ENCODE measurements at regions not wholly inside any gene's neighbourhood (a gene's known extent, or its start where the extent isn't known, plus 50 kb on each side); places are given as distances from the start of the nearest gene placed in this dataset.

GRCh38 chr1:217270101-217270500 lies 360.8 kb downstream of the GPATCH2 start:
- no peak overlapping the region for H3K4me3 ChIP-seq
- intact Hi-C loops (cut with DNase I) = no loop called here
- no peaks in the 10 kb centered on the region for H3K36me3 ChIP-seq
- 30 to 38% methylated on average over 4 of the region's 4 CpGs for WGBS, 2 donors
- H3K4me1 ChIP-seq = no peaks in the 10 kb centered on the region
- no peaks in the 10 kb centered on the region for H3K27me3 ChIP-seq
- no peak overlapping the region for H3K27ac ChIP-seq
- no peaks in the 10 kb centered on the region for H3K9me3 ChIP-seq
- no peak for TF ChIP-seq CTCF (IDR thresholded peaks at IDR 0.05)
- no peak for TF ChIP-seq POLR2A (IDR thresholded peaks at IDR 0.05)
- no peak for DNase-seq

- Histone ChIP-seq H3K4me3 (no peak overlapping the region), H3K27ac (no peak overlapping the region), H3K27me3 (no peaks in the 10 kb centered on the region), H3K36me3 (no peaks in the 10 kb centered on the region), H3K4me1 (no peaks in the 10 kb centered on the region), H3K9me3 (no peaks in the 10 kb centered on the region)
- TF ChIP-seq POLR2A (IDR thresholded peaks at IDR 0.05) = no peak
- TF ChIP-seq CTCF (IDR thresholded peaks at IDR 0.05) = no peak
- 57 to 70% methylated on average over 5 of the region's 5 CpGs for WGBS, 2 donors
- intact Hi-C loops (cut with DNase I) = no loop called here
- DNase-seq = no peak
Observed at GRCh38 chr1:217268058-217268457, 362.8 kb downstream of the GPATCH2 start.

- intact Hi-C loops (cut with DNase I) = no loop called here
- H3K9me3 ChIP-seq = no peaks in the 10 kb centered on the region
- H3K27me3 ChIP-seq = peaks cover 0 to 3% (median 0%) of the 10 kb centered on the region in 4 donors
- no peak overlapping the region for H3K4me3 ChIP-seq
- WGBS, 2 donors = 62 to 65% methylated on average over 2 of the region's 2 CpGs
- no peaks in the 10 kb centered on the region for H3K36me3 ChIP-seq
- DNase-seq = no peak
- no peak overlapping the region for H3K27ac ChIP-seq
- TF ChIP-seq POLR2A (IDR thresholded peaks at IDR 0.05) = no peak
- TF ChIP-seq CTCF (IDR thresholded peaks at IDR 0.05) = no peak
- H3K4me1 ChIP-seq = no peaks in the 10 kb centered on the region
Observed at GRCh38 chr1:217261636-217262035, 369.3 kb downstream of the GPATCH2 start.

GRCh38 chr1:217260676-217261075 lies 370.2 kb downstream of the GPATCH2 start:
- no peak overlapping the region for H3K4me3 ChIP-seq
- peaks cover 0 to 5% (median 0%) of the 10 kb centered on the region in 4 donors for H3K27me3 ChIP-seq
- DNase-seq = no peak
- intact Hi-C loops (cut with DNase I) = no loop called here
- H3K9me3 ChIP-seq = no peaks in the 10 kb centered on the region
- no peak overlapping the region for H3K27ac ChIP-seq
- H3K4me1 ChIP-seq = no peaks in the 10 kb centered on the region
- no peaks in the 10 kb centered on the region for H3K36me3 ChIP-seq
- 67 to 83% methylated on average over 1 of the region's 1 CpG for WGBS, 2 donors
- TF ChIP-seq POLR2A (IDR thresholded peaks at IDR 0.05) (no peak), CTCF (IDR thresholded peaks at IDR 0.05) (no peak)

GRCh38 chr1:217253985-217254384 lies 376.9 kb downstream of the GPATCH2 start:
- no peak for DNase-seq
- TF ChIP-seq POLR2A (IDR thresholded peaks at IDR 0.05) (no peak), CTCF (IDR thresholded peaks at IDR 0.05) (no peak)
- no peaks in the 10 kb centered on the region for H3K36me3 ChIP-seq
- H3K4me3 ChIP-seq = no peak overlapping the region
- intact Hi-C loops (cut with DNase I) = no loop called here
- no peak overlapping the region for H3K27ac ChIP-seq
- H3K27me3 ChIP-seq = peaks cover 0 to 16% (median 0%) of the 10 kb centered on the region in 4 donors
- H3K9me3 ChIP-seq = no peaks in the 10 kb centered on the region
- no peaks in the 10 kb centered on the region for H3K4me1 ChIP-seq
